Gastrocnemius medialis (tissue), 4 donors: ENCODE measurements at regions not wholly inside any gene's neighbourhood (a gene's known extent, or its start where the extent isn't known, plus 50 kb on each side); places are given as distances from the start of the nearest gene placed in this dataset.

Experiments
- ATAC-seq, 2 donors: fragments of 150-250 bp; one replicate each; pipeline ENCODE4 v1.9.1; 2016
- DNase-seq, 2 donors: peaks; one replicate each; pipeline ENCODE4 v3.0.0-alpha.2; 2019
- H3K27ac ChIP-seq, 4 donors: fragments of 200-600 bp; sonication (generic); 1 replicate in 1 of 4; 2 replicates in 3 of 4; pipeline ENCODE4 v1.5.1; 2016 to 2018; ENCODE audit warnings: mild to moderate bottlenecking in 2 of 4, moderate library complexity in 1 of 4
- H3K27me3 ChIP-seq, 3 donors: fragments of 200-600 bp; sonication (generic) in 2 of 3; 1 replicate in 1 of 3; 2 replicates in 2 of 3; pipeline versions ENCODE4 v1.5.1 to v1.6.0; 2016 to 2019; ENCODE audit warnings: mild to moderate bottlenecking in 1 of 3, moderate library complexity in 1 of 3
- H3K36me3 ChIP-seq, 2 donors: fragments of 200-600 bp; sonication (generic) in 1 of 2; one replicate each; pipeline ENCODE4 v1.5.1; 2017 to 2018
- H3K4me1 ChIP-seq, 2 donors: fragments of 200-600 bp; sonication (generic) in 1 of 2; one replicate each; pipeline ENCODE4 v1.5.1; 2016 to 2017; ENCODE audit warnings: mild to moderate bottlenecking in 2 of 2
- H3K4me3 ChIP-seq, 4 donors: fragments of 200-600 bp; sonication (generic) in 3 of 4; 1 replicate in 1 of 4; 2 replicates in 3 of 4; pipeline ENCODE4 v1.5.1; 2016 to 2019; ENCODE audit warnings: mild to moderate bottlenecking in 2 of 4
- H3K9me3 ChIP-seq, 3 donors: fragments of 200-600 bp; sonication (generic) in 2 of 3; 1 replicate in 1 of 3; 2 replicates in 2 of 3; pipeline ENCODE4 v1.5.1; 2016 to 2019
- CTCF ChIP-seq, 5 experiments: fragments of 450-650 bp in 3 of 5; fragments of 200-600 bp in 2 of 5; sonication (generic) in 2 of 5; IDR thresholded peaks in 4 of 5; conservative IDR thresholded peaks in 1 of 5; 1 replicate in 4 of 5; 2 replicates in 1 of 5; pipeline ENCODE4 v1.5.1; 2016 to 2019; ENCODE audit warnings: antibody characterized with exemption in 5 of 5, mild to moderate bottlenecking in 3 of 5, moderate library complexity in 3 of 5
- POLR2A ChIP-seq, 2 donors: fragments of 450-650 bp; IDR thresholded peaks; one replicate each; pipeline ENCODE4 v1.6.1; 2017; ENCODE audit warnings: antibody characterized with exemption in 2 of 2, mild to moderate bottlenecking in 2 of 2, moderate library complexity in 2 of 2
- in situ Hi-C, 4 donors: fragments of 200-750 bp; cut with MboI; loops; one replicate each; pipeline versions ENCODE4 v1.15.0 to v1.8.0; 2017; ENCODE audit warnings: low sequenced_read_pairs in 4 of 4
- intact Hi-C: fragments of 100-400 bp; cut with DNase I; formaldehyde crosslinking; loops from one replicate; pipeline ENCODE4 v1.15.1; 2023; ENCODE audit warnings: low total_unique reads

- ATAC-seq (no peak), DNase-seq (no peak)
- H3K27ac ChIP-seq = no peak overlapping the region
- TF ChIP-seq POLR2A (IDR thresholded peaks at IDR 0.05) (no peak), CTCF (IDR thresholded peaks at IDR 0.05 in 4 of 5, conservative IDR thresholded peaks at IDR 0.05 in 1 of 5) (no peak)
- no peaks in the 10 kb centered on the region for H3K36me3 ChIP-seq
- H3K27me3 ChIP-seq = no peaks in the 10 kb centered on the region
- H3K4me3 ChIP-seq = no peak overlapping the region
- intact Hi-C loops = no loop called here
- no peaks in the 10 kb centered on the region for H3K9me3 ChIP-seq
- in situ Hi-C loops = no loop called here
- no peaks in the 10 kb centered on the region for H3K4me1 ChIP-seq
These were observed 87.7 kb upstream of the LYPLAL1 start for GRCh38 chr1:219085988-219086387.

GRCh38 chr1:219086956-219087469 lies 86.7 kb upstream of the LYPLAL1 start:
- ATAC-seq = no peak
- no peaks in the 10 kb centered on the region for H3K27me3 ChIP-seq

GRCh38 chr1:219088778-219089557 lies 84.7 kb upstream of the LYPLAL1 start:
- H3K27ac ChIP-seq = no peak overlapping the region
- no peaks in the 10 kb centered on the region for H3K36me3 ChIP-seq
- DNase-seq (peak; percentile 59 to 83), ATAC-seq (peak; percentile 99)
- TF ChIP-seq CTCF (IDR thresholded peaks at IDR 0.05 in 4 of 5, conservative IDR thresholded peaks at IDR 0.05 in 1 of 5) (no peak), POLR2A (IDR thresholded peaks at IDR 0.05) (no peak)
- no peaks in the 10 kb centered on the region for H3K27me3 ChIP-seq
- intact Hi-C loops = no loop called here
- no peaks in the 10 kb centered on the region for H3K9me3 ChIP-seq
- in situ Hi-C loops = no loop called here
- H3K4me1 ChIP-seq = no peaks in the 10 kb centered on the region
- H3K4me3 ChIP-seq = no peak overlapping the region

More at GRCh38 chr1:219086956-219087469, 86.7 kb upstream of the LYPLAL1 start:
- no peak for TF ChIP-seq POLR2A (IDR thresholded peaks at IDR 0.05)
- DNase-seq = no peak
- H3K4me1 ChIP-seq = no peaks in the 10 kb centered on the region
- H3K27ac ChIP-seq = no peak overlapping the region
- intact Hi-C loops (no loop called here), in situ Hi-C loops (no loop called here)
- H3K4me3 ChIP-seq = no peak overlapping the region
- H3K36me3 ChIP-seq = no peaks in the 10 kb centered on the region
- H3K9me3 ChIP-seq = no peaks in the 10 kb centered on the region

GRCh38 chr1:219090607-219091006 lies 83.1 kb upstream of the LYPLAL1 start:
- in situ Hi-C loops = no loop called here
- no peaks in the 10 kb centered on the region for H3K9me3 ChIP-seq
- no peaks in the 10 kb centered on the region for H3K36me3 ChIP-seq

More at GRCh38 chr1:219090607-219091006, 83.1 kb upstream of the LYPLAL1 start:
- Histone ChIP-seq H3K27me3 (no peaks in the 10 kb centered on the region), H3K4me3 (no peak overlapping the region), H3K27ac (no peak overlapping the region), H3K4me1 (no peaks in the 10 kb centered on the region)
- ATAC-seq (no peak), DNase-seq (no peak)
- TF ChIP-seq CTCF (IDR thresholded peaks at IDR 0.05 in 4 of 5, conservative IDR thresholded peaks at IDR 0.05 in 1 of 5) (no peak), POLR2A (IDR thresholded peaks at IDR 0.05) (no peak)
- intact Hi-C loops = no loop called here
